ENCODE measurements at regions not wholly inside any gene's neighbourhood (a gene's known extent, or its start where the extent isn't known, plus 50 kb on each side); places are given as distances from the start of the nearest gene placed in this dataset.

DNA sequence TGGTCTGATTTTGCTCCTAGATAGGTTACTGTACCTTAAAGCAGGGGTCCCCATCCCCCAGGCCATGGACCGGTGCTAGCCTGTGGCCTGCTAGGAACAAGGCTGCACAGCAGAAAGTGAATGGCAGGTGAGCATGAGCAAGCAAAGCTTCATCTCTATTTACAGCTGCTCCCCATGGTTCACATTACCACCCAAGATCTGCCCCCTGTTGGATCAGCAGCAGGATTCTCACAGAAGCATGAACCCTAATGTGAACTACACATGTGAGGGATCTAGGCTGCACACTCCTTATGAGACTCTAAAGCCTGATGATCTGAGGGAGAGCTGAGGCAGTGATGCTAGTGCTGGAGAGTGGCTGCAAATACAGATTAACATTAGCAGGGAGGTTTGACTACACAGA lies 78.1 kb downstream of the DRD1 start:
- TF ChIP-seq, protein P1, sequence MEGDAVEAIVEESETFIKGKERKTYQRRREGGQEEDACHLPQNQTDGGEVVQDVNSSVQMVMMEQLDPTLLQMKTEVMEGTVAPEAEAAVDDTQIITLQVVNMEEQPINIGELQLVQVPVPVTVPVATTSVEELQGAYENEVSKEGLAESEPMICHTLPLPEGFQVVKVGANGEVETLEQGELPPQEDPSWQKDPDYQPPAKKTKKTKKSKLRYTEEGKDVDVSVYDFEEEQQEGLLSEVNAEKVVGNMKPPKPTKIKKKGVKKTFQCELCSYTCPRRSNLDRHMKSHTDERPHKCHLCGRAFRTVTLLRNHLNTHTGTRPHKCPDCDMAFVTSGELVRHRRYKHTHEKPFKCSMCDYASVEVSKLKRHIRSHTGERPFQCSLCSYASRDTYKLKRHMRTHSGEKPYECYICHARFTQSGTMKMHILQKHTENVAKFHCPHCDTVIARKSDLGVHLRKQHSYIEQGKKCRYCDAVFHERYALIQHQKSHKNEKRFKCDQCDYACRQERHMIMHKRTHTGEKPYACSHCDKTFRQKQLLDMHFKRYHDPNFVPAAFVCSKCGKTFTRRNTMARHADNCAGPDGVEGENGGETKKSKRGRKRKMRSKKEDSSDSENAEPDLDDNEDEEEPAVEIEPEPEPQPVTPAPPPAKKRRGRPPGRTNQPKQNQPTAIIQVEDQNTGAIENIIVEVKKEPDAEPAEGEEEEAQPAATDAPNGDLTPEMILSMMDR (IDR thresholded peaks at IDR 0.05): no peak
- no peak for TF ChIP-seq POLR2AphosphoS5 (IDR thresholded peaks at IDR 0.05)
- no peak for TF ChIP-seq POLR2A (IDR thresholded peaks at IDR 0.05)
- TF ChIP-seq EP300 (IDR thresholded peaks at IDR 0.05): no peak

Measured in sigmoid colon (tissue), 4 donors.